KMS-11 (cell line): ENCODE measurements at regions not wholly inside any gene's neighbourhood (a gene's known extent, or its start where the extent isn't known, plus 50 kb on each side); places are given as distances from the start of the nearest gene placed in this dataset.

Experiments used
- H2AFZ ChIP-seq: fragments of 200-600 bp; sonication (generic); 2 replicates; pipeline ENCODE4 v1.6.1; 2016; ENCODE audit warnings: antibody characterized with exemption, mixed run types, low read depth
- H3K27ac ChIP-seq: fragments of 200-600 bp; sonication (generic); 2 replicates; pipeline ENCODE4 v1.6.1; 2016; ENCODE audit warnings: mild to moderate bottlenecking, mixed run types
- H3K27me3 ChIP-seq: fragments of 200-600 bp; sonication (generic); 2 replicates; pipeline ENCODE4 v1.6.1; 2017; ENCODE audit warnings: mild to moderate bottlenecking, low read depth, mixed run types, moderate library complexity; ENCODE audit not compliant: insufficient read depth
- H3K36me3 ChIP-seq: fragments of 200-600 bp; sonication (generic); 2 replicates; pipeline ENCODE4 v1.6.1; 2017; ENCODE audit warnings: mild to moderate bottlenecking, mixed run types; ENCODE audit not compliant: insufficient read depth
- H3K4me1 ChIP-seq: fragments of 200-600 bp; sonication (generic); 2 replicates; pipeline ENCODE4 v1.6.1; 2016; ENCODE audit warnings: mild to moderate bottlenecking, low read depth, mixed run types; ENCODE audit not compliant: poor library complexity, severe bottlenecking
- H3K4me2 ChIP-seq: fragments of 200-600 bp; sonication (generic); 2 replicates; pipeline ENCODE4 v1.7.0; 2016; ENCODE audit warnings: mild to moderate bottlenecking, mixed run types
- H3K4me3 ChIP-seq: fragments of 200-600 bp; sonication (generic); IDR thresholded peaks from 2 replicates; pipeline ENCODE4 v1.6.1; 2017; ENCODE audit warnings: low read depth, low read length, mixed read lengths; ENCODE audit not compliant: insufficient read depth
- H3K79me2 ChIP-seq: fragments of 200-600 bp; sonication (generic); 2 replicates; pipeline ENCODE4 v1.6.1; 2016; ENCODE audit warnings: low read depth, mixed run types; ENCODE audit not compliant: insufficient read depth
- H3K9ac ChIP-seq: fragments of 200-600 bp; sonication (generic); 2 replicates; pipeline ENCODE4 v1.6.1; 2016; ENCODE audit warnings: mild to moderate bottlenecking, mixed run types
- H4K20me1 ChIP-seq: fragments of 200-600 bp; sonication (generic); 2 replicates; pipeline ENCODE4 v1.6.1; 2016; ENCODE audit warnings: mild to moderate bottlenecking, mixed run types; ENCODE audit not compliant: insufficient read depth
- TF ChIP-seq, protein P1 (sequence below): fragments of 200-600 bp; sonication (generic); conservative IDR thresholded peaks from 2 replicates; pipeline ENCODE4 v1.6.1; 2017; ENCODE audit warnings: low read depth, mild to moderate bottlenecking, antibody characterized with exemption, low read length, moderate library complexity, mixed read lengths

DNA sequence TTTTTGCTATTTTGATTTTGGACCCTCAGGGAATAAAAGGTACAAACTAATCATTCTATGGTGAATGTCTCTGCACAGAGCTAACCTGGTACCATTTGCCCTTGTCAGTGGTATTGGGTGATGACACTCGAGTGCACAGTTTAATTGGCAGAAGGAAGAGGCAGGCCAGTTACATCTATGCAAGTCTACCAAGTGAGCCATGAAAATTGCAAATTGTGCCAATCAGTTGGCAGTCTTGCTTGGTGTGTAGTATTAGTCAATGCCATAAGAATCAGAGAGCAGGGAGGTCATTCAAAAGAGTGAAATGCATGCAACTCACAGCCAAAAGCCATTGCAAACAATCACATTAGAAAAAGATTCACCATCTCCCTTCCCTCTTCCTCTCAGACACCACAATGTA is 479.6 kb downstream of the ADAMTS20 start:
- TF ChIP-seq, protein P1, sequence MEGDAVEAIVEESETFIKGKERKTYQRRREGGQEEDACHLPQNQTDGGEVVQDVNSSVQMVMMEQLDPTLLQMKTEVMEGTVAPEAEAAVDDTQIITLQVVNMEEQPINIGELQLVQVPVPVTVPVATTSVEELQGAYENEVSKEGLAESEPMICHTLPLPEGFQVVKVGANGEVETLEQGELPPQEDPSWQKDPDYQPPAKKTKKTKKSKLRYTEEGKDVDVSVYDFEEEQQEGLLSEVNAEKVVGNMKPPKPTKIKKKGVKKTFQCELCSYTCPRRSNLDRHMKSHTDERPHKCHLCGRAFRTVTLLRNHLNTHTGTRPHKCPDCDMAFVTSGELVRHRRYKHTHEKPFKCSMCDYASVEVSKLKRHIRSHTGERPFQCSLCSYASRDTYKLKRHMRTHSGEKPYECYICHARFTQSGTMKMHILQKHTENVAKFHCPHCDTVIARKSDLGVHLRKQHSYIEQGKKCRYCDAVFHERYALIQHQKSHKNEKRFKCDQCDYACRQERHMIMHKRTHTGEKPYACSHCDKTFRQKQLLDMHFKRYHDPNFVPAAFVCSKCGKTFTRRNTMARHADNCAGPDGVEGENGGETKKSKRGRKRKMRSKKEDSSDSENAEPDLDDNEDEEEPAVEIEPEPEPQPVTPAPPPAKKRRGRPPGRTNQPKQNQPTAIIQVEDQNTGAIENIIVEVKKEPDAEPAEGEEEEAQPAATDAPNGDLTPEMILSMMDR, result no peak
- Histone ChIP-seq H3K4me1 (no peaks in the 10 kb centered on the region), H3K9ac (no peak overlapping the region), H3K4me3 (no peak overlapping the region), H3K36me3 (no peaks in the 10 kb centered on the region), H2AFZ (no peak overlapping the region), H3K79me2 (no peaks in the 10 kb centered on the region), H3K27me3 (no peaks in the 10 kb centered on the region), H3K4me2 (no peak overlapping the region), H4K20me1 (no peaks in the 10 kb centered on the region), H3K27ac (no peak overlapping the region)

DNA sequence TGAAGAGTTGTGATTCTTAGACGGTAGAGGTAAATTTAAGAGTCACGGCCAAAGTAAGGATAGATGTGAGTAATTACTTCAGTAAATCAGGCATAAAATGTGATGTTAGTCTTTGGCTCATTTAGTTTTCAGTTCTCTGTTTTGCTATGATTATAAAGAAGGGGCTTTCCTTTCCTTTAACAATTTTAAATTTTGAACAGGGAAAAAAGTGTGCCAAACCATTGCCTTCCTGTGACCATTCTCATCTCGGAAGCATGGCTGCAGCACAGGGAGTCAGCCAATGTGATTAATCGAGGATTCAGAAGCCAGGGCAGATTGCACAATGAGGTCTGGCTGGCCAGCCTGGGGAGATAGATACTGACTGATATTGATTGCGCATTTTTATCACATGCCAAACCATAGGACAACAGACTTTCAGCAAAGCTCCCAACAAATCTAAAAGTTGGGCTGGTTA is 480.2 kb upstream of the PRICKLE1 start:
- Histone ChIP-seq H3K4me2 (no peak overlapping the region), H3K4me3 (no peak overlapping the region), H2AFZ (no peak overlapping the region), H3K4me1 (no peaks in the 10 kb centered on the region), H3K9ac (no peak overlapping the region), H3K27me3 (no peaks in the 10 kb centered on the region), H3K79me2 (no peaks in the 10 kb centered on the region), H3K27ac (no peak overlapping the region), H3K36me3 (no peaks in the 10 kb centered on the region), H4K20me1 (no peaks in the 10 kb centered on the region)
- TF ChIP-seq, protein P1, result no peak

GRCh38 chr12:43066471-43066870 is 476.9 kb upstream of the PRICKLE1 start:
- H3K27ac ChIP-seq, result no peak overlapping the region
- H3K79me2 ChIP-seq, result no peaks in the 10 kb centered on the region
- no peak overlapping the region for H2AFZ ChIP-seq
- TF ChIP-seq, protein P1, result no peak
- H3K4me2 ChIP-seq, result no peak overlapping the region
- no peak overlapping the region for H3K9ac ChIP-seq
- H3K27me3 ChIP-seq, result no peaks in the 10 kb centered on the region
- no peaks in the 10 kb centered on the region for H3K4me1 ChIP-seq
- H3K4me3 ChIP-seq, result no peak overlapping the region
- H3K36me3 ChIP-seq, result no peaks in the 10 kb centered on the region
- H4K20me1 ChIP-seq, result no peaks in the 10 kb centered on the region

- no peak overlapping the region for H3K4me2 ChIP-seq
- no peak overlapping the region for H3K27ac ChIP-seq
- no peaks in the 10 kb centered on the region for H3K79me2 ChIP-seq
- H2AFZ ChIP-seq, result no peak overlapping the region
- TF ChIP-seq, protein P1, result no peak
- H3K9ac ChIP-seq, result no peak overlapping the region
- no peaks in the 10 kb centered on the region for H3K4me1 ChIP-seq
- no peaks in the 10 kb centered on the region for H4K20me1 ChIP-seq
- H3K27me3 ChIP-seq, result no peaks in the 10 kb centered on the region
- no peak overlapping the region for H3K4me3 ChIP-seq
- no peaks in the 10 kb centered on the region for H3K36me3 ChIP-seq
These were observed 474.1 kb upstream of the PRICKLE1 start for GRCh38 chr12:43063650-43064049.
